Caco-2 (cell line): ENCODE measurements at regions not wholly inside any gene's neighbourhood (a gene's known extent, or its start where the extent isn't known, plus 50 kb on each side); places are given as distances from the start of the nearest gene placed in this dataset.
"Not testable (repeated sequence)": the region's sequence is repeated elsewhere in the genome, so short reads cannot be mapped to it uniquely, and the experiment has no call there.

Experiments
- BruUV-seq: library from RNA; stranded (reverse); fragments of 400-500 nt; replicated peaks from 2 replicates; lab custom pipeline; 2021; lab: Mats Ljungman, UMichigan
- CTCF ChIA-PET: fragments of 300-600 bp; sonication (Branson Sonifier 250); formaldehyde crosslinking; loops from one replicate; lab custom pipeline; 2022; ENCODE audit warnings: antibody characterized with exemption; lab: Charles Lee
- POLR2A ChIA-PET: fragments of 300-600 bp; sonication (Branson Sonifier 250); formaldehyde crosslinking; loops from one replicate; lab custom pipeline; 2022; ENCODE audit warnings: antibody characterized with exemption; lab: Charles Lee
- DNase-seq, 2 experiments: peaks; one replicate each; pipeline versions ENCODE4 v3.0.0 to v3.0.0-alpha.2; 2020 to 2022
- H3K27me3 ChIP-seq: replicated peaks from 2 replicates; pipeline ENCODE4 v1.6.0; 2011; ENCODE audit warnings: low read length; ENCODE audit not compliant: control insufficient read depth, insufficient read depth
- H3K36me3 ChIP-seq: 2 replicates; pipeline ENCODE4 v1.5.1; 2011; ENCODE audit warnings: low read length; ENCODE audit not compliant: control insufficient read depth, insufficient read depth
- H3K4me1 ChIP-seq: fragments of 250-450 bp; sonication (Bioruptor Pico); 2 replicates; pipeline ENCODE4 v1.5.1; 2020; ENCODE audit warnings: mild to moderate bottlenecking
- H3K4me3 ChIP-seq: 2 replicates; pipeline ENCODE4 v1.5.1; 2011; ENCODE audit warnings: low read depth, mild to moderate bottlenecking, control low read depth, low read length
- H3K9me3 ChIP-seq: fragments of 250-450 bp; sonication (Bioruptor Pico); 2 replicates; pipeline ENCODE4 v1.5.1; 2020; ENCODE audit warnings: mild to moderate bottlenecking, moderate library complexity
- H3K27ac Mint-ChIP-seq: one replicate; pipeline ENCODE4 v1.8.0; 2022; ENCODE audit warnings: mixed read lengths; ENCODE audit not compliant: unreplicated experiment
- H3K27me3 Mint-ChIP-seq: one replicate; pipeline ENCODE4 v1.8.0; 2022; ENCODE audit warnings: mixed read lengths; ENCODE audit not compliant: insufficient read depth, unreplicated experiment
- H3K36me3 Mint-ChIP-seq: one replicate; pipeline ENCODE4 v1.8.0; 2022; ENCODE audit warnings: mild to moderate bottlenecking, mixed read lengths; ENCODE audit not compliant: insufficient read depth, unreplicated experiment
- H3K4me1 Mint-ChIP-seq: one replicate; pipeline ENCODE4 v1.8.0; 2022; ENCODE audit warnings: low read depth, mixed read lengths; ENCODE audit not compliant: unreplicated experiment
- H3K4me3 Mint-ChIP-seq: one replicate; pipeline ENCODE4 v1.8.0; 2022; ENCODE audit warnings: mild to moderate bottlenecking, moderate library complexity, mixed read lengths; ENCODE audit not compliant: unreplicated experiment
- H3K9me3 Mint-ChIP-seq: one replicate; pipeline ENCODE4 v1.8.0; 2022; ENCODE audit warnings: mixed read lengths; ENCODE audit not compliant: unreplicated experiment
- intact Hi-C: fragments of 100-400 bp; cut with micrococcal nuclease; formaldehyde crosslinking; loops from one replicate; pipeline ENCODE4 v1.10.0; 2022; ENCODE audit not compliant: unreplicated experiment
- TF ChIP-seq, protein P1 (sequence below), 2 experiments: fragments of 200-600 bp in 1 of 2; IDR thresholded peaks; 1 replicate in 1 of 2; 2 replicates in 1 of 2; pipeline versions ENCODE4 v1.5.1 to v1.8.0; 2011 to 2022; ENCODE audit warnings: antibody characterized with exemption in 1 of 2, control low read depth in 1 of 2, inconsistent platforms in 1 of 2, low read depth in 1 of 2, low read length in 1 of 2, mild to moderate bottlenecking in 1 of 2, moderate library complexity in 1 of 2; ENCODE audit not compliant: insufficient read depth in 1 of 2, severe bottlenecking in 1 of 2, unreplicated experiment in 1 of 2

DNA sequence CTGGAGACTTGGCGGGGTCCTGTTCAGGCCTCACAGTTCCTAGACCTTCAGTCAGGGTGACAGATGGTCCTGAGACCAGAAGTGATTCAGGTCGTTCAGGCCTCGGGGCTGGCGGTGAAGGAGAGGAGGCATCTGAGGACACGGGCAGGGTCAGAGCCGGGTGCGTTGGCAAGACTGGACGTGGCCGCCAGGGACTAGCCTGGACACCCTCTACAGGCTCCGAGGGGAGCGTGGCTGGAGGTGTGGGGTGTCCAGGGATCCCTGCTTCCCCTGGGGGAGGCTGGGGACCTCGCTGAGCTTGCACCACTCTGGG lies 64.0 kb upstream of the TARDBP start:
- H3K4me3 ChIP-seq, result no peak overlapping the region
- intact Hi-C loops, result no loop called here
- no peaks in the 10 kb centered on the region for H3K36me3 ChIP-seq
- no peaks in the 10 kb centered on the region for H3K9me3 Mint-ChIP-seq
- no peaks in the 10 kb centered on the region for H3K36me3 Mint-ChIP-seq
- H3K9me3 ChIP-seq, result no peaks in the 10 kb centered on the region
- TF ChIP-seq, protein P1, sequence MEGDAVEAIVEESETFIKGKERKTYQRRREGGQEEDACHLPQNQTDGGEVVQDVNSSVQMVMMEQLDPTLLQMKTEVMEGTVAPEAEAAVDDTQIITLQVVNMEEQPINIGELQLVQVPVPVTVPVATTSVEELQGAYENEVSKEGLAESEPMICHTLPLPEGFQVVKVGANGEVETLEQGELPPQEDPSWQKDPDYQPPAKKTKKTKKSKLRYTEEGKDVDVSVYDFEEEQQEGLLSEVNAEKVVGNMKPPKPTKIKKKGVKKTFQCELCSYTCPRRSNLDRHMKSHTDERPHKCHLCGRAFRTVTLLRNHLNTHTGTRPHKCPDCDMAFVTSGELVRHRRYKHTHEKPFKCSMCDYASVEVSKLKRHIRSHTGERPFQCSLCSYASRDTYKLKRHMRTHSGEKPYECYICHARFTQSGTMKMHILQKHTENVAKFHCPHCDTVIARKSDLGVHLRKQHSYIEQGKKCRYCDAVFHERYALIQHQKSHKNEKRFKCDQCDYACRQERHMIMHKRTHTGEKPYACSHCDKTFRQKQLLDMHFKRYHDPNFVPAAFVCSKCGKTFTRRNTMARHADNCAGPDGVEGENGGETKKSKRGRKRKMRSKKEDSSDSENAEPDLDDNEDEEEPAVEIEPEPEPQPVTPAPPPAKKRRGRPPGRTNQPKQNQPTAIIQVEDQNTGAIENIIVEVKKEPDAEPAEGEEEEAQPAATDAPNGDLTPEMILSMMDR (IDR thresholded peaks at IDR 0.05; ENCODE audit: insufficient read depth in 1 of 2, low read depth in 1 of 2, low read length in 1 of 2, severe bottlenecking in 1 of 2, unreplicated experiment in 1 of 2), result no peak
- H3K27me3 Mint-ChIP-seq, result no peaks in the 10 kb centered on the region
- CTCF ChIA-PET, result no interaction called here
- POLR2A ChIA-PET, result no interaction called here
- H3K4me1 Mint-ChIP-seq, result peaks cover 11% of the 10 kb centered on the region
- no TSS peak for BruUV-seq
- no peak for DNase-seq
- H3K27ac Mint-ChIP-seq, result no peak overlapping the region
- H3K27me3 ChIP-seq, result no peaks in the 10 kb centered on the region; the same call in 1 of the 2 replicates
- H3K4me3 Mint-ChIP-seq, result no peak overlapping the region
- H3K4me1 ChIP-seq, result peaks cover 10% of the 10 kb centered on the region

DNA sequence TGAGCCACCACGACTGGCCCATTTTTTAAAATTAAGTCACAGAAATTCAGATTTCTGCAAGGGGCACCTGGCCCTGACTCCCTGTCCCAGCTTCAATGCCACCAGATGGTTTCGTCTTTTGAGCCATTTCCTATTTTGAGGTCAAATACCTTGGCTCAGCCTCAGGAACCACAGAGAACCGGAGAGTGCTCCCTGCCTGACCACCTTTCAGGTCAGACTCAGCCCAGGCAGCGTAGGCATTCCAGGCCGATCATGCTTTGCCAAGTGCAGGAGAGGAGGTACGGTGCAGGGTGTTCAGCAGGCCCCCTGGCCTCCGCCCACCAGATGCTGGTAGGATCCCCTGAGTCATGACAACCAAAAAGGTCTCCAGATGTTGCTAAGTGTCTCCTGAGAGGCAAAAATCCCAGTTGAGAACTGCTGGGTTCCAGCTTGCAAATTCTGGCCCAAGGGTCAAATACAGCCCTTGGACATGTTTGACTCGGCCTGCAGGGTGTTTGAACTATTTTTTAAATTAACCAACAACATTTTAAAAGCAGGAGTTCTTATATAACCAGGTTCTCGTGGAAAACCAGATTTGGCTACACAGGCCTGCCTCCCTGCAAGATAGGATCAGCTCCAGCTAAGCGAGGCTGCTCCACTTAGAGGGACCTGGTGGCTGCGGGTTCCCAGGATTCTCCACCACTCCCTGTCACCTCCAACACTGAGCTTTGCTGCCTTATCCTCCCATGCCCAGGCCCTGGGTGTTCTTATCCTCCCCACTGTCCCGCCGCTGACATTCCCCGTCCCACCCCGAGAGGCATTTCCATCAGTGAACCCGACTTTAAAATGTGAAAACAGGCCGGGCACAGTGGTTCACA lies 61.9 kb upstream of the TARDBP start:
- Mint-ChIP-seq H3K9me3 (no peaks in the 10 kb centered on the region), H3K36me3 (no peaks in the 10 kb centered on the region), H3K27me3 (no peaks in the 10 kb centered on the region), H3K27ac (no peak overlapping the region), H3K4me1 (peaks cover 2% of the 10 kb centered on the region), H3K4me3 (no peak overlapping the region)
- Histone ChIP-seq H3K27me3 (no peaks in the 10 kb centered on the region), H3K9me3 (no peaks in the 10 kb centered on the region), H3K4me1 (no peaks in the 10 kb centered on the region), H3K4me3 (no peak overlapping the region), H3K36me3 (no peaks in the 10 kb centered on the region)
- intact Hi-C loops, result no loop called here
- no peak for DNase-seq
- ChIA-PET CTCF (no interaction called here), POLR2A (no interaction called here)
- BruUV-seq, result no TSS peak
- TF ChIP-seq, protein P1 (IDR thresholded peaks at IDR 0.05; ENCODE audit: insufficient read depth in 1 of 2, low read depth in 1 of 2, low read length in 1 of 2, severe bottlenecking in 1 of 2, unreplicated experiment in 1 of 2), result no peak

DNA sequence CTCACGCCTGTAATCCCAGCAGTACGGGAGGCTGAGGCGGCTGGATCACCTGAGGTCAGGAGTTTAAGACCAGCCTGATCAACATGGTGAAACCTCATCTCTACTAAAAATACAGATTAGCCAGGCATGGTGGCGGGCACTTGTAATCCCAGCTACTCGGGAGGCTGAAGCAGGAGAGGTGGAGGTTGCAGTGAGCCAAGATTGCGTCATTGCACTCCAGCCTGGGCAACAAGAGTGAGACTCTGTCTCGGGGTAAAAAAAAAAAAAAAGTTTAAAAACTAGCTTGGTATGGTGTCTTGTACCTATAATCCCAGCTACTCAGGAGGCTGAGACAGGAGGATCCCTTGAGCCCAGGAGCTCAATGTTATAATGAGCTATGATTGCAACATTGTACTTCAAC lies 61.2 kb upstream of the TARDBP start:
- BruUV-seq, H3K36me3 ChIP-seq, H3K9me3 Mint-ChIP-seq, H3K4me1 Mint-ChIP-seq, POLR2A ChIA-PET, H3K36me3 Mint-ChIP-seq, H3K27me3 Mint-ChIP-seq, H3K4me3 ChIP-seq, intact Hi-C loops, H3K4me3 Mint-ChIP-seq, H3K27me3 ChIP-seq, H3K4me1 ChIP-seq, DNase-seq, H3K9me3 ChIP-seq, H3K27ac Mint-ChIP-seq: not testable (repeated sequence)
- CTCF ChIA-PET, result interaction anchor here (0.7 kb wide), 1 partner anchor 110 kb away, joined by 4 read pairs; no protein-coding TSS in a partner anchor
